ENCODE measurements at regions not wholly inside any gene's neighbourhood (a gene's known extent, or its start where the extent isn't known, plus 50 kb on each side); places are given as distances from the start of the nearest gene placed in this dataset.

- TF ChIP-seq CTCF (conservative IDR thresholded peaks at IDR 0.05) (no peak), ZFX (IDR thresholded peaks at IDR 0.05) (no peak)
Measured at GRCh38 chr13:42667638-42668037, 93.7 kb downstream of the TNFSF11 start.
